ENCODE measurements at regions not wholly inside any gene's neighbourhood (a gene's known extent, or its start where the extent isn't known, plus 50 kb on each side); places are given as distances from the start of the nearest gene placed in this dataset.

DNA sequence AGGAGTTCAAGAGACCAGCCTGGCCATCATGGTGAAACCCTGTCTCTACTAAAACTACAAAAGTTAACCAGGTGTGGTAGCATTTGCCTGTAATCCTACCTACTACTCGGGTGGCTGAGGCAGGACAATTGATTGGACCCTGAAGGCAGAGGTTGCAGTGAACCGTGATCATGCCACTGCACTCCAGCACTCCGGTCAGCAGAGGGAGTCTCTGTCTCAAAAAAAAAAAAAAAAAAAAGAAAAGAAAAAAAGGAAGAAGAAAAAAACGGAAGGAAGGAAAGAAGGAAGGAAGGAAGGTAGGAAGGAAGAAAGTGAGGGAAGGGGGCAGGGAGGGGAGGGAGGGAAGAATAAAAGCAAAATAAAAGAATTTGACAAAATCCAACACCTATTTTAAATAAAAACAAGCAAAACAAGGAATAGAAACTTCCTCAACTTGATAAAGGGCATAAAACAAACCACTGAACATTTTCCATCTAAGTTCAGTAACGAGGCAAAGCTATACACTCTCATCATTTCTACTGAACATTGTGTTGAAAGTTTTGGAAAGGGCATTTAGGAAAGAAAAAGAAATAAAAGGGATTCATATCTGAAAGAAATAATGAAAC, 411.6 kb upstream of the SLITRK5 start:
- TF ChIP-seq CTCF (IDR thresholded peaks at IDR 0.05) (peak; percentile 72), ZFX (IDR thresholded peaks at IDR 0.05; ENCODE audit: borderline replicate concordance) (no peak)

Data from 22Rv1 (cell line).